ENCODE measurements at regions not wholly inside any gene's neighbourhood (a gene's known extent, or its start where the extent isn't known, plus 50 kb on each side); places are given as distances from the start of the nearest gene placed in this dataset.

- TF ChIP-seq CTCF (IDR thresholded peaks at IDR 0.05) (no peak), POLR2A (IDR thresholded peaks at IDR 0.05) (no peak)
Measured at GRCh38 chr11:92738276-92738675, 231.2 kb upstream of the MTNR1B start.
